GM21390 (cell line): ENCODE measurements at regions not wholly inside any gene's neighbourhood (a gene's known extent, or its start where the extent isn't known, plus 50 kb on each side); places are given as distances from the start of the nearest gene placed in this dataset.
"Not testable (repeated sequence)": the region's sequence is repeated elsewhere in the genome, so short reads cannot be mapped to it uniquely, and the experiment has no call there.

Source experiments
- ATAC-seq: cut with Tn5 transposase; IDR thresholded peaks from one replicate; pipeline ENCODE4 v1.9.1; 2021; ENCODE audit not compliant: unreplicated experiment

DNA sequence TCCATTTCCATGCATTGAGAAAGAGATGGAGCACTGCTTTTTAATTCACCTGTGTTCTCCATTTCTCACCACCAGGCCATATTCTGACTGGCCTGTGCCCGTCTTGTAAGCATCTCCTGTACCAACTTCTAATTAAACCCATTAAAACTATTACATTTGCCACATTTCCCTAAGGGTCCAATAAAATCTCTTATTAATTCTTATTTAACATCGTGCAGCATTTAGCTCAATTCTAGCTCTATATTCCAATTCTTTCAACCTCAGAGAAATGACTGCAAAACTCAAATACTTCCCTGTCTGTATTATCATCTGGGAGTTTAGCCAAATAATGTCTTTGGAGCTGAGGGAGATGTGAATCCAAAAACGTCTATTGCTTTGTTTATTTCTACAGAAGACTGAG lies 495.4 kb upstream of the TMEM132C start:
- no peak for ATAC-seq

DNA sequence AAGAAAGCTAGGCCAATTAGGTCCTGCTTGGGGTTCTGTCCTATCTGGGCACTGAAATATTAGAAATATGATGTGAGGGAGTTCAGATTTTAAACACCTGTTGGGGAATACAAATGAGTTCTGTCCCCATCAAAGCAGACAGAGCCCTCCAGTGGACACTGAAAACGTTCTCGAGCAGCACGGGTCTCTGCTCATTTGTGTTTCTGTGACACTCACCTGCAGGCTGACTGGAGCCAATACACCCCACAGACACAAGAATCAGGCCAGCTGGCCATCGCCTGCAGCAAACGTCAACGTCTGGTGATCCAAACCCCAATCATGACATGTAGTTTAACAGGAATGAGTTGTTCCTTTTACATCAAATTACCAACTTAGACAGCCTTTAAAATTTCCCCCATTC lies 493.4 kb upstream of the TMEM132C start:
- ATAC-seq: no peak

DNA sequence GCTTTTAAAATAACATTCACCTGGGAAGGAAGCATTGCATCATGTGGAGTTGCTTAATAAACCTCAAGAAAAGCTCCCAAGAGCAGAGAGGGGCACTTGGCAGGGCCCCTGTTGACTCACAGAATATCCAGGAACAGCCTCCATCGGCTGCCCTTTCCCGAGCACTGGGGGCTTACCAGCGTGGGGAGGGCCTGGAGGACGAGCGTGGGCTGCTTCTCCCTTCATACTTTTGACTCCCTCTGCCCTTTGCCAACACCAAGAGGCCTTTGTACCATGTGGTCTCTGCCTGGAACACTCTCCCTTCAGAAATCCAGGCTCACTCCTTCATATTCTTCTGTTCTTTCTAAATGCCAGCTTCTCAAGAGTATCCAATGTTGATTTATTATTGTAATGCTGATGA lies 492.1 kb upstream of the TMEM132C start:
- ATAC-seq: no peak

DNA sequence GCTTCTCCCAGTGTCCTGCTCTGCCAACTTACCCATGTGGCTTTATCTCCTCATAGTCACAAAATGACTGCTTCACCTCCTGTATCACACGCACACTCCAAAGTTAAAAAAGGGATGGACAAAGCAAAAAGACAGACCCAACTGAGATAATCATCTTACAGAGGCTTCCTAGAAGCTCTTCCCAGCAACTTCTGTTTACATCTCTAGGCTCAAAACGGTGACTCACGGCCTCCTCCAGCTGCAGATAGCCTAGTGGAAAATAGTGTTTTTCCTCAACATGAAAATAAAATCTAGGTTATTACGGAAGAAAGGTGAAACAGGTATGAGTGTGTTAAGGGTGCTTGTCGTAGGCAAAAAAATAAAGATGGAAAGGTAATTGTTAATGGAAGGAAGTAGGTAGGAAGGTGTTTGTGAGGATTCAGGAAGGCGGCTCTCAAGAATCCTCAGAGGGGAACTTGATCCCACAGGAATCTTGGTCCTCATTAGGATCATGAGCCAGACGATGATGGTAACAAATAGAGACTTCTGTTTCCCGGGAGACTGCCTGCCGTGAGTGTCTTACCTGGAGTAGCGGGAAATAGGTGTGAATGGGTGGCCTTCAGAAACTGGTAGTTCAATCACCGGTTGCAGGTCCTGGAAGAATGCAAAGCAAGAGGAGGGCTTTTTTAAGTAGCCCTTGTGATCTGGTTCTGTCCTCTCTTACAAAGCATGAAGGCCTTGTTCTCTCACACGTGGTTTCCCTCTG lies 487.5 kb upstream of the TMEM132C start:
- ATAC-seq: no peak

DNA sequence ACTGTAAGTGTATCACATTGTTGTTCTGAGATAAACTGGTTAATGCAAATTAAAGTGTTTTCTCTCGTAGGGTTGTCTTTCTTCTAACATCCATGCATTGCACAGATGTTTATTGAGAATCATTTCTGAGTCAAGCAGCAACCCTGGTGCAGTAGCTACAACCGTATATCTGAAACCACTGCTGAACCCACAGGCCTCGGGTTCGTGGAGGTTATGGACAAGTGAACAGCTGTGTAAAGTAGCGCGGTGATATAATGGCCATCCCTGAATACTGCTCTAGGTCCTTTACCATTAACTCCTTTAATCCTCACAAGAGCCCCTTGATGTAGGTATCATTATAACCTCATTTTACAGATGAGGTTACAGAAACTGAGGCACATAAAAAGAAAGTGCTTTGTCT lies 486.1 kb upstream of the TMEM132C start:
- ATAC-seq: no peak

DNA sequence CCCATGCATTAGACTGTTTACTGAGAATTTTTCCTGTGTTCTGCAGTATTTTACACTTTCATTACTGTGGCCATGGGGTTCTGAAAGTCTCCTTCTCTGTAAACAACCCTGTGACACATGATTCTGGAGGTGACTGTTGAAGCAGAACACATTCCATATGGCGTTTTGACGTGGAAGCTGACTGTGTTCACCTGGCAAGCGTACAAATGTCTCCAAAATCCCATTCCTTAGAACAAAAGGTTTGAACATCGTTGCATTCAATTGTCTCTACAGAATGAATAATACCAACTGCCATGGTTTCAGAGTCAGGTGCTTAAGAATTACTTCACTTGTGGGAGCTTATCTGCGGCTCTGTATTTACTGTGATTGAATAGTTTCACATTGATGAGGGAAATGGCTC lies 485.6 kb upstream of the TMEM132C start:
- ATAC-seq: no peak

DNA sequence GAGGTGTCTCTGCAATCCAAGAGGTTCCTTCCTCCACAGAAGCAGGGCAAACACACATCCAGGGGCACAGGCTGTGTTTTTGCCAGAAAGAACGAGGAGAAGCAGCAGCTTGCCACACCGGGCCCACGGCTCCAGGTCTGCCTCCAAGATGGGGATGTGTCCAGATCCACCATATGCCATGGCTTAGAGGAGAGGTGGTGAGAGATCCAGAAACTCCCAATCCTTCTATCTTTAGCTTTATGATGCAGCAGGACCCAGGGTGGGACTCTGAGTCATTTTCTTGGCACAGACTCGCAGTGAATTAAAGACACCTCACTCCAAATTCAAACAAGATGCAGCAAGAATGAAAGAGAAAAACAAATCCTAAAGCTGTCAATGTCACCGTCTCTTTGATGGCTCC lies 481.4 kb upstream of the TMEM132C start:
- ATAC-seq: no peak

DNA sequence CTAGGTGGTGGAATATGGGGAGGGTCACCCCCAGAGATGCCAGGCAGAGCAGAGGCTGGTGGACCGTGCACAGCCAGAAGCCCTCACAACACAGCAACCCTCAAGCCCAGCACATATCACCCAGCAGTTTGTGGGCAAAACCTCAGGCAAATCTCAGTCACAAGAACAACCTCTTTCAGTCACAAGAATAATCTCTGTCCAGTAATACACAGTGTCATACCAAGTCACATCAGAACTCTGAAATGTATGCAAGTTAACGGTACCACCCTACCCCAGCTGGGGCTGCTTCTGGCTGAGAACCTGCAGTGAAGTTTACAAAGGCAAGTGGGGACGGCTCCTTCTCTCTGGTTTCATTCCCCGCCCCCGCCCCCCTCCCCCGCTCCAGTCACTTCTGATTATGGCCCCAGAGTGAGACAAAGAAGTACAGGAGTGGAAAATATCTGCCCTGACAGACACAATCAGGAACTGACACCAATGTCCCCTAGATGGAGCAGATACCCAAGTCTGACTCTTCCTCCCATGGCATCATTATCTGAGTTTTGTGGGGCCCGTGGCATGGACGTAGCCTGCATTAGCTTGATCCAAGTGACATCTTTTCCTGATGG lies 480.9 kb upstream of the TMEM132C start:
- ATAC-seq: no peak

DNA sequence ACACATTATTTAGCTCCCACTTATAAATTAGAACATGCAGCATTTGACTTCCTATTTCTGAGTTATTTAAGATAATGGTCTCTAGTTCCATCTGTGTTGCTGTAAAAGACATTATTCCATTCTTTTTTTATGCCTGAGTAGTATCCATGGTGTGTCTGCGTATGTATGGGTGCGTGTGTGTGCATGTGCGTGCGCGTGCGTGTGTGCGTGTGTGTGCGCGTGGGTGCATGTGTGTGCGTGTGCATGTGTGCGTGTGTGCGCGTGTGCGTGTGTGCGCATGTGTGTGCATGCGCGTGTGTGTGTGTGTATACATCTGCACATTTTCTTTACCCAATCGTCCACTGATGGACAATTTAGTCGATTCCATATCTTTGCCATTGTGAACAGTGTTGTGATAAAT lies 479.4 kb upstream of the TMEM132C start:
- no peak for ATAC-seq

DNA sequence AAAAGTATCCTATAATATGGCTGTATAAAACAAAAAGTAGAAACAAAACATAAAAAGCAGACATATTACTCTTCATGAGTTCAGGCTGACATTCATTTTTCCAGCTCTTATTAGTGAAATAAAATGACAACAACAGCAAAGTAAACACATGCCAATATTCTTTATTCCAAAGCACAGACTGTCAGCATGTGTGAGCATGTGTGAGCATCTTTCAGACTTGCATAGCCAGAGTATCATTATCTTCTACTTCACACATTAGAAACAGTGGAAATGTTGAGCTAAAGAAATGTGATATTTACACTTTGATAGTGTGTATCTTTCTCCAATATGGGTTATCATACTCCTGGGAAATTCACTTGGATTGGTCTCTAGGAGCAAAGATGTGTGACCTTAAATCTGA lies 476.6 kb upstream of the TMEM132C start:
- ATAC-seq: no peak

DNA sequence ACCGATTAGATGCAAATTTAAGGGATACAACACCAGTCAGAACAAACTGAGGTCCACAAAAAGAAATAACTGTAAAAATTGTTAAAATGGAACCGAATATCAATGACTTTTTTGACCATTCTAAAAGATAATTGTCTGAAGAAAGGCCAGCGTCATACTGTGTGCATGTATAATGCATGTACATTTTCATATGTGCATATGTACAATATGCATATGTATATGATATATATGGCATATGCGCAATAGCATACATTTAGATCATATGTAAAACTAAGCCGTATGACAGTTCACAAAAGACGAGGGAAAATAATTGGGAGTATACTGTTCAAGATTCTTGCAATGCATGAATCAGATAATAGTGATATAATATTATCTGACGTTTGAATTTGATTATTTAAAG lies 475.8 kb upstream of the TMEM132C start:
- no peak for ATAC-seq

DNA sequence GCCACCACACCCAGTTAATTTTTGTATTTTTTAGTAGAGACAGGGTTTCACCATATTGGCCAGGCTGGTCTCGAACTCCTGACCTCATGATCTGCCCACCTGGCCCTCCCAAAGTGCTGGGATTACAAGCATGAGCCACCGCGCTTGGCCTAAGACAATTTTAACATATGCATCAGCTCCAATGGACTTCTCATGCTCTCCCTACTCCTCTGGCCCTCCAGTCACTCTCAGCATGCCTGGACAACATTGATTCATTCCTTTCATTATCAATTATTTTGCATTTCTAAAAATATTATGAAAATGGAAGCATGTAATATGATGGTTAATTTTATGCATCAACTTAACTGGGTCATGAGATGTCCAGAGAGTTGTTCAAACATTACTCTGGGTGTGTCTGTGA lies 469.1 kb upstream of the TMEM132C start:
- ATAC-seq: no peak

DNA sequence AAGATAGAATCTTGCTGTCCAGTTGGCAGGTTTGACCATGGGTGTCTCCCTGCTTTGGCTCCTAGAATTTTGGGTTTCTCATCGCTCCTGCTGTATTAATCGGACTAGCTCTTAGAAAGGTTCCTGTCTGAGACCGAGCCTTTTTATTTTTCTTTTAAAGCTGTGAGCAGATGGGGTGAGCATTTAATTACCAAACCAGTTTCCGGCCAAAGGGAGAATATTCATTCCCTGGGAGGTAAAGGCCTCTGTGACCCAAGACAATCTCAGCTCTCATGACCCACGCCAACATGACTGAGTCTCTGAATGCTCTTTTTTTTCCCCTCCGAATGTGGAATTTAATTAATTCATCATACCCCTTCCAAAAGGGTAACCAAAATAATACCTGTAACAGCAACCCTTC lies 464.7 kb upstream of the TMEM132C start:
- no peak for ATAC-seq

DNA sequence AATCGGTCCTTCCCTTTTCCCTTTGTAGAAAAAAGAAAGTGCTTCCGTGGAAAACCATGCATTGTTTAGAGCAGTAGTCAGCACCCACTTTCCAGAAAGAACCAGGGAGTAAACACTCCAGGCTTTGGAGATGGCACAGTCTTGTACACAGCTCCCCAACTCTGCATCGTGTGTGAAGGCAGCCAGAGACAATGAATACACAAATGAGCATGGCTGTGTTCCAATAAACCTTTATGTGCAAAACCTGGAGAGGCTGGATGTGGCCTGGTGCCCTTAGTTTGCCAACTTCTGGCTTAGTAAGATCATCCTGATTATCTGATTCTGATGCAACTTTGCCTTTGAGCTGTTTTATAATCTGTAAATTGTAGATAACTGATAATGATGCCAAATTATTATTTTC lies 463.4 kb upstream of the TMEM132C start:
- ATAC-seq: no peak

DNA sequence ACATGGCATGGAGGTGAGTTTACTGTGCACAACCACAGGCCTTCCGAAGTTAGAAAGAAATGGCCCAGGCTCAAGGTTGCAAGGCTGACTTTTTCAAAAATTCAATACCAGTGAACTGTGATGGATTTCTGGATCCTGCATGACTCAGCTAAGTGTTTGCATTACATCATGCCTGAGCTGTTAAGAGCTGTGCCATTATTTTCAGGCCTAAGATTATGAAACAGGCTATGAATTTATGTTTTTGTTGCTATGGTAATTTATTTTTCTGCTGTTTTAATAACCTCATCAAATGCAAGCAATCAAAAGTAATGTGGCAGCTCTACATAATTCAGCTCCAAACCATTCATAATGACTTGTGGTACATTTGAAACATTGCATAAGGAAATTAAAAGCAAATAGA lies 457.7 kb upstream of the TMEM132C start:
- no peak for ATAC-seq

DNA sequence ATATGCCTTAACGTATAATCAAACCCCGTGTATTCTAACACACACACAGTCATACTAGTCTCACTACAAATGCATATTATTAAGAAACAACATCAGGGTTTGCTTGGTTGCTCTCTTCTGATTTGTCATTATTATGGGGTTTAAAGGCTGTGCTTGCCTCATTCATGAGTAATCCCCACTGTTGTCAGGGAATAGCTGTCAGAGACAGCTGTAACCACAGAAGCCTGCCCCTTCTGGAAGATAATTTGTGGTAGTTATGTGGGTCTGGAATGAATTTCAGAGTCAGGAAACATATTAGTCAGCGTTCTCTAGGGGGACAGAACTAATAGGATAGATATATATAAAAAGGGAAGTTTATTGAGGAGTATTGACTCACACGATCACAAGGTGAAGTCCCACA lies 456.9 kb upstream of the TMEM132C start:
- no peak for ATAC-seq

DNA sequence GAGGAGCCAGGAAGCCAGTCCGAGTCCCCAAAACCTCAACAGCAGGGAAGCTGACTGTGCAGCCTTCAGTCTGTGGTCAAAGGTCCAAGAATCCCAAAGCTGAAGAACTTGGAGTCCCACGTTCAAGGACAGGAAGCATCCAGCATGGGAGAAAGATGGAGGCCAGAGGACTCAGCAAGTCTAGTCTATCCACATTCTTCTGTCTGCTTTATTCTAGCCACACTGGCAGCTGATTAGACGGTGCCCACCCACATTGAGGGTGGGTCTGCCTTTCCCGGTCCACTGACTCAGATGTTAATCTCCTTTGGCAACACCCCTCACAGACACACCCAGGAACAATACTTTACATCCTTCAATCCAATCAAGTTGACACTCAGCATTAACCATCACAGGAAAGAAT lies 456.5 kb upstream of the TMEM132C start:
- ATAC-seq: not testable (repeated sequence)

DNA sequence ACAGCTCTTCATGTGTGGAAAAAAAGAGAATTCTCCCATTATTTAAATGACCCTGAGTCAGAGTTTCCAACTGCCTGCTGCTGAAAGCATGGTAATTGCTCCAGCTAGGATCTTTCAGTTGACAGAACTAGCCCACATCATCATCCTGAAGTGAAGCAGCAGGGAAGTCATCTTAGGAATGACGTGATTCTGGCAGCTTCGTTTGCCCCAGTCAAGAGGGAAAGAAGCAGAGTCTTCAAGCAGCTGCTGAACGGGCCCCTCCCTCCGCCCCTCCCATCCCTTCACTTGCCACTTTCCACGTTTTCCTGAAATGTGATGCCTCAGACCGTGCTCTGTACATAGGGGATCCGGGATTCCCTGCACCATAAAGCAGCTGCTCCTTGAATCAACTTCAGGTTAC lies 455.0 kb upstream of the TMEM132C start:
- no peak for ATAC-seq

DNA sequence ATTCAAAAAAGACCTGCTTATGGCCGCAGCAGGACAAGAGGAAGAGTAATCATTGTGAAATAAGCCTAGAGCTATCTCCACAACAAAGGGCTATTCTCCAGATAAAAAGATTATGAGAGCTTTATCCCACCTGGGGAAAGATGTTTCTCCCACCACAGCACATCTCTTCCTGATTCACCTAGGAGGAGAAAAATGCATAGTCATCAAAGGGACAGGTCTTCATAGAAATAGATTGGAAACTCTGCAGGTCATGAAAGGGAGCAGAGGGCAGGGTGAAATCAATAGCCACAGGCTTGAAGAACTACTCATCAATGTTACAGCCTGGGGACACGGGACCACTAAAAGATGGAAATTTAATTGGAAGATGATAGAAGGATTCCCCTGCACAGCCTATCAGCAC lies 453.8 kb upstream of the TMEM132C start:
- no peak for ATAC-seq

DNA sequence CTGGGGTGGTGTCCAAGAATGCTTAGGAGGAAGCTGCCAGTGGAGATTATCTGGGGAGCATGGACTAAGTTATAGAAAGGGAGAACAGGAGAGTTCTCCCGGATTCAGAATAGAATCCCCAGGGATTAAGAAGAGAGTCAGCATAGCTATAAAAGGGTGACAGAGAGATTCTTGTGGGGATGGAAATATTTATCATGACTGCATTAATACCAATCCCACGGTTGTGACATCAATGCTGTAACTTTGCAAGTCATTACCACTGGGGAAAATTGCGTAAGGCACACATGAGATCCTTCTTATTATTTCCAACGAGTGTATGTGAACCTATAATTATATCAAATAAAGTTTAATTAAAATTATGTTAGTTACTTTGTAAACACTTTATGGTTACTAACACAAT lies 447.9 kb upstream of the TMEM132C start:
- no peak for ATAC-seq

DNA sequence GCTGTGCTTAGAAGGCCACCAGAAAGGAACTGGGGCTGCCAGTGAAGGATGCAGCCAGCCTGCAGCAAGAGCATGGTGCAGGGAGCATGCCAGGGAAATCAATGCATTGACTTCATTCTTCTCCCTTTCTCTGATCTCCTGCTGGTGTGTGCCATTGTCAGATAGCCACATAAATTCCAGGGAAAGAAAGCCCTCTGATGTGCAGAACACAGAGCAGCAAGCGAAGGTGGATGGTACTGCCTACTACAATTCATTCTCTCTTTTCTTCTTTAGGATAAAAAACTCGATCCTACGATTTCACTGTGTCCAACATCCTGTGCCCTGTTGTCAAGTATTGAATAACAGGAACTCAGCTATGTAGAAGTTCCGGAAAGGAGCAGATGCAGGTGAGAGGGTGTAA lies 446.7 kb upstream of the TMEM132C start:
- ATAC-seq: no peak

DNA sequence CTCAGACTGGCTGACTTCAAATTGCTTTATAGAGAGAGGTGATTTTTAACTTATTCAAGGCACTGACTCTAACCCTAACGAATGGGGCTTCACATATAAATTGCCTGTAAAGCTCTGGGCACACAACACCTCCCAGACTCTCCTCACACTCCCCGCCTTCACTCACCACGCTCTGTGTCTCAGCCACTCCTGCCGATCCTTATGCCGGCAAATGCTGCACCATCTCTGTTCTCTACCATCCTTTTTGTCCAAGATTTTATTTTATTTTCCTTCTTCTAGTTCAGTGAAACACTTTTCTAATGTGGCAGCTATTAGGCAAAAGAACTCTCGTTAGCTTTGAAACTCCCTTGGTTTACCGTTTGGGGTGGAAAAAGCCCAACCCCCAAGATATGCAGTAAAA lies 446.1 kb upstream of the TMEM132C start:
- no peak for ATAC-seq

DNA sequence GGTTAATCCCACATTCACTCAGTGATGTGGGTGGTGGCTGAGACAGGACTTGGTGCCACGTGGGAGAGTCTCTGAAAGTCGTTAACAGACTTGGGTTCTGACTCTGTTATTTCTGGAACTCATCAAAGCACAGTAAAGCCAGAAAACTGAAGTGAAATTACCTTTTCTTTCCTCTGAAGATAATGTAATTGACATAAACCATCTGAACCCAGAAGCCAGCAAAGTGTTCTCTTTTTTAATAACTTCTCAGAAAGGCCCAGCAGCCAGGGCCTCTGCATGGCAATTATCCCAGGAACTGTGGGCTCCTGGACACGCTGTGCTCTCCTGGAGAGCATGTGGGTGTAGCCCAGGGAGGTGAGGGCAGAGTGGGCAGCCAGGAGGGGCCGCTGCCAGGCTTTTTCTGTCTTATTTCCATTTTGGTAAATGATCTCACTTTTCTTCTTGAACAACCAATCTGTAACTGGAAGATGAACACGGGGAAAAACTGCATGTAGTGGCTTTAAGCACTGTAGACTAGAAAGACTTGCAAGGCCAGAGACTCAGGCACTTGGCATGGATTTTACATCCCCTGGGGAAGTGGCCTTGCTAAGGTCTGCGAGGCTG lies 444.1 kb upstream of the TMEM132C start:
- ATAC-seq: no peak
